GM12801 (cell line): ENCODE measurements at regions not wholly inside any gene's neighbourhood (a gene's known extent, or its start where the extent isn't known, plus 50 kb on each side); places are given as distances from the start of the nearest gene placed in this dataset.

ENCODE experiments used
- CTCF ChIP-seq: IDR thresholded peaks from one replicate; pipeline ENCODE4 v1.5.1; 2011; ENCODE audit warnings: control low read depth; ENCODE audit not compliant: insufficient read length; ENCODE audit errors: extremely low read depth

GRCh38 chr18:46364048-46364447 lies 259.9 kb downstream of the HAUS1 start:
- TF ChIP-seq CTCF = no peak

GRCh38 chr18:46366201-46366600 lies 262.0 kb downstream of the HAUS1 start:
- no peak for TF ChIP-seq CTCF

- TF ChIP-seq CTCF = no peak
These were observed 262.7 kb downstream of the HAUS1 start for GRCh38 chr18:46366751-46367376.

GRCh38 chr18:46369323-46369722 lies 265.1 kb downstream of the HAUS1 start:
- no peak for TF ChIP-seq CTCF

- no peak for TF ChIP-seq CTCF
These were observed 266.7 kb downstream of the HAUS1 start for GRCh38 chr18:46370898-46371297.

GRCh38 chr18:46372670-46373069 lies 268.5 kb downstream of the HAUS1 start:
- no peak for TF ChIP-seq CTCF

GRCh38 chr18:46373131-46373530 lies 268.9 kb downstream of the HAUS1 start:
- TF ChIP-seq CTCF = no peak
